WTC11 (cell line): ENCODE measurements at regions not wholly inside any gene's neighbourhood (a gene's known extent, or its start where the extent isn't known, plus 50 kb on each side); places are given as distances from the start of the nearest gene placed in this dataset.

ENCODE experiments used
- ATAC-seq: fragments of 200-7000 bp; cut with Tn5 transposase; 2 replicates; pipeline ENCODE4 v1.10.0; 2021; ENCODE audit warnings: mild to moderate bottlenecking, moderate library complexity
- CTCF ChIA-PET: fragments of 300-600 bp; sonication (Branson Sonifier 250); formaldehyde crosslinking; loops from one replicate; lab custom pipeline; 2021; ENCODE audit warnings: antibody characterized with exemption; lab: Charles Lee
- POLR2A ChIA-PET: fragments of 350-600 bp; sonication (Branson Sonifier 250); formaldehyde crosslinking; loops from one replicate; lab custom pipeline; 2021; ENCODE audit warnings: antibody characterized with exemption; lab: Charles Lee
- DNase-seq: peaks from one replicate; pipeline ENCODE4 v3.0.0; 2021; ENCODE audit warnings: low spot score
- H3K27ac Mint-ChIP-seq: 2 replicates; pipeline ENCODE4 v1.8.0; 2021; ENCODE audit warnings: mixed read lengths
- H3K27me3 Mint-ChIP-seq: 2 replicates; pipeline ENCODE4 v1.8.0; 2021; ENCODE audit warnings: low read depth, mild to moderate bottlenecking, moderate library complexity, mixed read lengths
- H3K36me3 Mint-ChIP-seq: 2 replicates; pipeline ENCODE4 v1.8.0; 2021; ENCODE audit warnings: mixed read lengths
- H3K4me1 Mint-ChIP-seq: 2 replicates; pipeline ENCODE4 v1.8.0; 2022; ENCODE audit warnings: mixed read lengths
- H3K4me3 Mint-ChIP-seq: 2 replicates; pipeline ENCODE4 v1.8.0; 2021; ENCODE audit warnings: mild to moderate bottlenecking, moderate library complexity, mixed read lengths
- H3K9me3 Mint-ChIP-seq: 2 replicates; pipeline ENCODE4 v1.8.0; 2021; ENCODE audit warnings: mixed read lengths
- ATF2 ChIP-seq: sonication (generic); formaldehyde crosslinking; IDR thresholded peaks from 2 replicates; pipeline ENCODE4 v1.8.1; 2022; ENCODE audit warnings: low read depth, missing genetic modification reagents, borderline replicate concordance
- CREB1 ChIP-seq: sonication (generic); formaldehyde crosslinking; IDR thresholded peaks from 2 replicates; pipeline ENCODE4 v1.8.0; 2023; ENCODE audit warnings: mild to moderate bottlenecking, missing genetic modification reagents
- E2F1 ChIP-seq: sonication (generic); formaldehyde crosslinking; IDR thresholded peaks from 2 replicates; pipeline ENCODE4 v1.8.0; 2022; ENCODE audit warnings: mild to moderate bottlenecking, missing genetic modification reagents
- FOXP1 ChIP-seq: sonication (generic); formaldehyde crosslinking; IDR thresholded peaks from 2 replicates; pipeline ENCODE4 v1.8.0; 2022; ENCODE audit warnings: missing genetic modification reagents, mild to moderate bottlenecking, moderate library complexity, borderline replicate concordance
- MYBL2 ChIP-seq: sonication (generic); formaldehyde crosslinking; IDR thresholded peaks from 2 replicates; pipeline ENCODE4 v1.8.1; 2023; ENCODE audit warnings: mild to moderate bottlenecking, moderate library complexity, missing genetic modification reagents
- SOX15 ChIP-seq: fragments of 250-450 bp; sonication (Bioruptor Pico); IDR thresholded peaks from 2 replicates; pipeline ENCODE4 v1.9.0; 2021; ENCODE audit warnings: mild to moderate bottlenecking
- TF ChIP-seq, protein P1 (sequence below): sonication (generic); formaldehyde crosslinking; IDR thresholded peaks from 2 replicates; pipeline ENCODE4 v1.8.0; 2023; ENCODE audit warnings: missing genetic modification reagents, mild to moderate bottlenecking, borderline replicate concordance
- TF ChIP-seq, protein P2 (sequence below): fragments of 250-450 bp; sonication (Bioruptor Pico); IDR thresholded peaks from 2 replicates; pipeline ENCODE4 v1.8.0; 2021; ENCODE audit warnings: mild to moderate bottlenecking
- TF ChIP-seq, protein P3 (sequence below): sonication (generic); formaldehyde crosslinking; IDR thresholded peaks from 2 replicates; pipeline ENCODE4 v1.8.0; 2023; ENCODE audit warnings: mild to moderate bottlenecking, missing genetic modification reagents
- TF ChIP-seq, protein P4 (sequence below): sonication (generic); formaldehyde crosslinking; IDR thresholded peaks from 2 replicates; pipeline ENCODE4 v1.8.1; 2023; ENCODE audit warnings: mild to moderate bottlenecking, moderate library complexity, missing genetic modification reagents

DNA sequence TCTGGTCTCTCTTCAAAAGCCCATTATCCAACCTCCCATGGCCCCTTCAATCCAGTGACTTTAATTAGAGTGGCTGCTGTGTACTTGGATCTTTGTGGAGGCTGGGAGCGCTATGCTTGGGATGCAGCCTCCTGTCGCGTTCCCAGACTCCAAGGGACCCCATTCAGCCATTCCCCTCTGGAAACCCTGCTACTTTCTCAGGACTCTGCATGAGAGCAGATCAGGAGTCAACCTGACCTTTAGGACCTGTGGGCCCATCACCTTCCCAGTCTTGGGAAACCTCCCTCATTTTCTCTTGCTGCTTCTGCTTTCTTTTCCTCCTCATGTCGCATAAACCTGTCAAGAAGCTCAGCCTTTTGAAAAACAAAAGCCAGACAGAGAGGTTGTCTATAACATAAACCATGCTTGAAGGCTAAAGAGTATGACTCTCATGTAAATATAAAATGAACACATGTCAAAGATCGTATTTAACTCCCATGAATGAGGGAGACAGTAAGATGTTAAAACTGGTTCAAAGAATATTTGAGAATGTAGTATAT, 143.1 kb upstream of the PELI1 start:
- CTCF ChIA-PET, result no interaction called here
- no peak for ATAC-seq
- no peaks in the 10 kb centered on the region for H3K9me3 Mint-ChIP-seq

More for the DNA sequence above, 143.1 kb upstream of the PELI1 start:
- Mint-ChIP-seq H3K27me3 (0 out of 2 replicates have a peak, but pooled peaks cover 3% of the 10 kb centered on the region), H3K36me3 (no peaks in the 10 kb centered on the region; the same call in 1 of the 2 replicates), H3K4me3 (no peak overlapping the region), H3K27ac (no peak overlapping the region), H3K4me1 (peaks cover 37% of the 10 kb centered on the region)
- POLR2A ChIA-PET, result no interaction called here
- TF ChIP-seq, protein P1, sequence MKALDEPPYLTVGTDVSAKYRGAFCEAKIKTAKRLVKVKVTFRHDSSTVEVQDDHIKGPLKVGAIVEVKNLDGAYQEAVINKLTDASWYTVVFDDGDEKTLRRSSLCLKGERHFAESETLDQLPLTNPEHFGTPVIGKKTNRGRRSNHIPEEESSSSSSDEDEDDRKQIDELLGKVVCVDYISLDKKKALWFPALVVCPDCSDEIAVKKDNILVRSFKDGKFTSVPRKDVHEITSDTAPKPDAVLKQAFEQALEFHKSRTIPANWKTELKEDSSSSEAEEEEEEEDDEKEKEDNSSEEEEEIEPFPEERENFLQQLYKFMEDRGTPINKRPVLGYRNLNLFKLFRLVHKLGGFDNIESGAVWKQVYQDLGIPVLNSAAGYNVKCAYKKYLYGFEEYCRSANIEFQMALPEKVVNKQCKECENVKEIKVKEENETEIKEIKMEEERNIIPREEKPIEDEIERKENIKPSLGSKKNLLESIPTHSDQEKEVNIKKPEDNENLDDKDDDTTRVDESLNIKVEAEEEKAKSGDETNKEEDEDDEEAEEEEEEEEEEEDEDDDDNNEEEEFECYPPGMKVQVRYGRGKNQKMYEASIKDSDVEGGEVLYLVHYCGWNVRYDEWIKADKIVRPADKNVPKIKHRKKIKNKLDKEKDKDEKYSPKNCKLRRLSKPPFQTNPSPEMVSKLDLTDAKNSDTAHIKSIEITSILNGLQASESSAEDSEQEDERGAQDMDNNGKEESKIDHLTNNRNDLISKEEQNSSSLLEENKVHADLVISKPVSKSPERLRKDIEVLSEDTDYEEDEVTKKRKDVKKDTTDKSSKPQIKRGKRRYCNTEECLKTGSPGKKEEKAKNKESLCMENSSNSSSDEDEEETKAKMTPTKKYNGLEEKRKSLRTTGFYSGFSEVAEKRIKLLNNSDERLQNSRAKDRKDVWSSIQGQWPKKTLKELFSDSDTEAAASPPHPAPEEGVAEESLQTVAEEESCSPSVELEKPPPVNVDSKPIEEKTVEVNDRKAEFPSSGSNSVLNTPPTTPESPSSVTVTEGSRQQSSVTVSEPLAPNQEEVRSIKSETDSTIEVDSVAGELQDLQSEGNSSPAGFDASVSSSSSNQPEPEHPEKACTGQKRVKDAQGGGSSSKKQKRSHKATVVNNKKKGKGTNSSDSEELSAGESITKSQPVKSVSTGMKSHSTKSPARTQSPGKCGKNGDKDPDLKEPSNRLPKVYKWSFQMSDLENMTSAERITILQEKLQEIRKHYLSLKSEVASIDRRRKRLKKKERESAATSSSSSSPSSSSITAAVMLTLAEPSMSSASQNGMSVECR, result no peak
- TF ChIP-seq MYBL2 (no peak), ATF2 (CRISPR knock-in tag) (no peak), FOXP1 (CRISPR knock-in tag) (no peak), E2F1 (CRISPR knock-in tag) (no peak), SOX15 (CRISPR knock-in tag) (no peak), CREB1 (CRISPR knock-in tag) (no peak)
- TF ChIP-seq, protein P2, sequence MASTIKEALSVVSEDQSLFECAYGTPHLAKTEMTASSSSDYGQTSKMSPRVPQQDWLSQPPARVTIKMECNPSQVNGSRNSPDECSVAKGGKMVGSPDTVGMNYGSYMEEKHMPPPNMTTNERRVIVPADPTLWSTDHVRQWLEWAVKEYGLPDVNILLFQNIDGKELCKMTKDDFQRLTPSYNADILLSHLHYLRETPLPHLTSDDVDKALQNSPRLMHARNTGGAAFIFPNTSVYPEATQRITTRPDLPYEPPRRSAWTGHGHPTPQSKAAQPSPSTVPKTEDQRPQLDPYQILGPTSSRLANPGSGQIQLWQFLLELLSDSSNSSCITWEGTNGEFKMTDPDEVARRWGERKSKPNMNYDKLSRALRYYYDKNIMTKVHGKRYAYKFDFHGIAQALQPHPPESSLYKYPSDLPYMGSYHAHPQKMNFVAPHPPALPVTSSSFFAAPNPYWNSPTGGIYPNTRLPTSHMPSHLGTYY, result no peak
- TF ChIP-seq, protein P3, sequence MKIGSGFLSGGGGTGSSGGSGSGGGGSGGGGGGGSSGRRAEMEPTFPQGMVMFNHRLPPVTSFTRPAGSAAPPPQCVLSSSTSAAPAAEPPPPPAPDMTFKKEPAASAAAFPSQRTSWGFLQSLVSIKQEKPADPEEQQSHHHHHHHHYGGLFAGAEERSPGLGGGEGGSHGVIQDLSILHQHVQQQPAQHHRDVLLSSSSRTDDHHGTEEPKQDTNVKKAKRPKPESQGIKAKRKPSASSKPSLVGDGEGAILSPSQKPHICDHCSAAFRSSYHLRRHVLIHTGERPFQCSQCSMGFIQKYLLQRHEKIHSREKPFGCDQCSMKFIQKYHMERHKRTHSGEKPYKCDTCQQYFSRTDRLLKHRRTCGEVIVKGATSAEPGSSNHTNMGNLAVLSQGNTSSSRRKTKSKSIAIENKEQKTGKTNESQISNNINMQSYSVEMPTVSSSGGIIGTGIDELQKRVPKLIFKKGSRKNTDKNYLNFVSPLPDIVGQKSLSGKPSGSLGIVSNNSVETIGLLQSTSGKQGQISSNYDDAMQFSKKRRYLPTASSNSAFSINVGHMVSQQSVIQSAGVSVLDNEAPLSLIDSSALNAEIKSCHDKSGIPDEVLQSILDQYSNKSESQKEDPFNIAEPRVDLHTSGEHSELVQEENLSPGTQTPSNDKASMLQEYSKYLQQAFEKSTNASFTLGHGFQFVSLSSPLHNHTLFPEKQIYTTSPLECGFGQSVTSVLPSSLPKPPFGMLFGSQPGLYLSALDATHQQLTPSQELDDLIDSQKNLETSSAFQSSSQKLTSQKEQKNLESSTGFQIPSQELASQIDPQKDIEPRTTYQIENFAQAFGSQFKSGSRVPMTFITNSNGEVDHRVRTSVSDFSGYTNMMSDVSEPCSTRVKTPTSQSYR (CRISPR knock-in tag), result no peak
- TF ChIP-seq, protein P4, sequence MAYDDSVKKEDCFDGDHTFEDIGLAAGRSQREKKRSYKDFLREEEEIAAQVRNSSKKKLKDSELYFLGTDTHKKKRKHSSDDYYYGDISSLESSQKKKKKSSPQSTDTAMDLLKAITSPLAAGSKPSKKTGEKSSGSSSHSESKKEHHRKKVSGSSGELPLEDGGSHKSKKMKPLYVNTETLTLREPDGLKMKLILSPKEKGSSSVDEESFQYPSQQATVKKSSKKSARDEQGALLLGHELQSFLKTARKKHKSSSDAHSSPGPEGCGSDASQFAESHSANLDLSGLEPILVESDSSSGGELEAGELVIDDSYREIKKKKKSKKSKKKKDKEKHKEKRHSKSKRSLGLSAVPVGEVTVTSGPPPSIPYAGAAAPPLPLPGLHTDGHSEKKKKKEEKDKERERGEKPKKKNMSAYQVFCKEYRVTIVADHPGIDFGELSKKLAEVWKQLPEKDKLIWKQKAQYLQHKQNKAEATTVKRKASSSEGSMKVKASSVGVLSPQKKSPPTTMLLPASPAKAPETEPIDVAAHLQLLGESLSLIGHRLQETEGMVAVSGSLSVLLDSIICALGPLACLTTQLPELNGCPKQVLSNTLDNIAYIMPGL (CRISPR knock-in tag), result no peak
- no peak for DNase-seq
